Stimulated activated CD8-positive, alpha-beta memory T cell treated with anti-CD3 and anti-CD28 coated beads, Interleukin-4, amount 100 ng/mL, for 4 hours (primary cell): ENCODE measurements at regions not wholly inside any gene's neighbourhood (a gene's known extent, or its start where the extent isn't known, plus 50 kb on each side); places are given as distances from the start of the nearest gene placed in this dataset.

Source experiments
- DNase-seq, 2 donors: peaks; one replicate each; pipeline ENCODE4 v3.0.0-alpha.2; 2020; ENCODE audit warnings: low read depth in 2 of 2, low spot score in 1 of 2

DNA sequence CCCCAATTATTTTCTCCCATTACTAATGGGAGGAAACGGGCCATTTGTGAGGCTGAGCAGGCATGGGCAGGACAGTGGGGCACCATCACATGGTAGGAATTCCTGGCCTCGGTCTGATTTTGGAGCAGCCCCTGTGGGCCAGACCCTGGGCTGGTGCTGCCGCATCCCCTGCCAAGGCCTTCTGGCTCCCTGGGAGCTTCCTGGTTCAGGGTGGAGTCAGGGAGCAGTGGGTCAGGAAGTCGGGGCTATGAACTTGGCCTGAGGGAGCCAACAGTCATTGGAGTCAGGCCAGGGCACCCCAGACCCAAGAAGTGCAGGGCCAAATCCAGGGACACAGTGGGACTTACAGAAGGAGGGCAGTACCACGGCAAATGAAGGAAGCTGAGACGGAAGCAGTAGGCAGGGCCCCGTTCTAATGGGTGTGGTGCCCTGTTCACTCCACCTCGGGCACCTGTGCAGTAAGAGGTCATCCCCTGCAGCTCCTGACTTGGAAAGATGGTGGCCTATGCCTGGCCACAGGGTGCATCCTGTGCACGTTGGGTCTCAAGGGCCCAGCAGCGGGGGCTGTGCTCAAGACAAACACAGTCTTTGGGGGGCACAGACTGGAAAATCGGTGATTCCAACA is 328.1 kb downstream of the SMAD2 start:
- DNase-seq, result no peak

DNA sequence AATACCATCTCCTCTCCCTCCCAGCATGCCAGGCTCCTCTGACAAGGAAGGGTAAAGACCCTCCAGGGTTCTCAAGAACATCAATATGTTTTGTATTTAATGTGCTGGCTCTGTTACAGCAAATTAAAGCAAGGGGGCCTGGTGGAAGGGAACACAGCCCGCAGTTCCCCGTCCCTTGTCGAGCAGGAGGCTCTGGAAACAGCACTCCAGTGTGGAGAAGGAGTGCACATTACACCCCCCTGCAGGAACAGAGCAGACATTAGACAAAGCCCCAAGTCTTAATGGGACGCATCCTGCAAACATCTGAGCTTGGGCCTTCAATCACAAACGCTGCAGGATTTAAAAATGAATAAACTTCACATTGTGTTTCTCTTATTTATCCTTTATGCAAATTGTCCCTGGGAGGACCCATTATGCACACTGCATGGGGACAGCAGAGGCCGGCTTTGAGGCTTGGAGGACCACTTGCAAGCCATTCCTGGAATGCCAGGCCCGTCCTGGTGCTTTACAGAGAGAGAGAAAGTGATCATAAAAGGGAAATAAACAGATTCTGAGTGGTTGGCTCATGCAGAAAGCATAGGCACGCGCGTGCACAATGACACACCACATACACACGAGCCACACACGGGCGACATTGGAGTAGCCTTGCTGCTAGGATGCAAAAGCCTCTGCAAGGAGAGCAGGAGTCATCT is 328.7 kb downstream of the SMAD2 start:
- no peak for DNase-seq

- DNase-seq, result no peak
Measured at GRCh38 chr18:47595831-47596501, 334.5 kb downstream of the SMAD2 start.

- no peak for DNase-seq
Measured at GRCh38 chr18:47594621-47595086, 335.8 kb downstream of the SMAD2 start.

- DNase-seq, result no peak
Measured at GRCh38 chr18:47593744-47594472, 336.6 kb downstream of the SMAD2 start.

DNA sequence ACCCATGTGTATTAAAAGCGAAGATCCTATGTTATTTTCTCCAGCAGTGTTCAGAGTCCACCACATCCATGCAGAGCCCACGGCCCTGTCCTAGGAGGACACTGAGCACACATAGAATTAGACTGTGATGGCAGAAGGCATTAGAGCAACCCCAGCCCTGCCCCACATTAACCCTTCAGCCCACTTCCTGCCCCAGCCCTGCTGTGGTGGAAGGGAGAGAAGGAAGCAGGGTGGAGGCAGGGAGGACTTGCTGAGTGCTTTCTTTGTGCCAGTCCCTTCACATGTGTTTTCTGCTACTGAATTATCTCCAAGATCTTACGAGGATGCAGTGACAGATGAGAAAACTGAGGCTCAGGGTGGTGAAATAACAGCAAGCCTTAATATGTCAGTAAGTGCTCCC is 339.0 kb downstream of the SMAD2 start:
- no peak for DNase-seq

- DNase-seq, result no peak
Measured at GRCh38 chr18:47587587-47587986, 336.1 kb upstream of the SKOR2 start.

- DNase-seq, result no peak
Measured at GRCh38 chr18:47586418-47587070, 335.1 kb upstream of the SKOR2 start.

- DNase-seq, result no peak
Measured at GRCh38 chr18:47585914-47586313, 334.5 kb upstream of the SKOR2 start.

- no peak for DNase-seq
Measured at GRCh38 chr18:47585136-47585535, 333.7 kb upstream of the SKOR2 start.

GRCh38 chr18:47582093-47582492 is 330.6 kb upstream of the SKOR2 start:
- DNase-seq, result no peak

GRCh38 chr18:47577520-47577919 is 326.1 kb upstream of the SKOR2 start:
- no peak for DNase-seq

- DNase-seq, result no peak
Measured at GRCh38 chr18:47574966-47575365, 323.5 kb upstream of the SKOR2 start.

DNA sequence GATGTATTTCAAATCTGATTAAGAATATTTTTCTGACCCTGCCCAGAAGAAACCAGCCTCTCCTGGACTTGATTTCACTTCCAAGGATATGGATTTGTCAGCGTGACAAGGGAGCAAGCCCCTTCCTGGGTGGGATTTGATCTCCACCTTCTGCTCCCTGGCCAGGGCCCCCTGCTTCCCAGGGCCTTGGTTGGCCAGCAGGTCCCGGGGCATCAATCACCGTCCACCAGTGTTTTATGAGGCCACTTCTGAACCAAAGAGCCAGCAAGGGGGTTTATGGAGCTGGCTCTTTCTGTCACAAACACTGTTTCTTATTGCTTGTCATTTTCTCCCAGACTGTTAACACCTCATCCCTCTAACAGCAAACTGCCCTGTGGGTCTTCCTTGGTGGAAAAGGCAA is 320.5 kb upstream of the SKOR2 start:
- no peak for DNase-seq

DNA sequence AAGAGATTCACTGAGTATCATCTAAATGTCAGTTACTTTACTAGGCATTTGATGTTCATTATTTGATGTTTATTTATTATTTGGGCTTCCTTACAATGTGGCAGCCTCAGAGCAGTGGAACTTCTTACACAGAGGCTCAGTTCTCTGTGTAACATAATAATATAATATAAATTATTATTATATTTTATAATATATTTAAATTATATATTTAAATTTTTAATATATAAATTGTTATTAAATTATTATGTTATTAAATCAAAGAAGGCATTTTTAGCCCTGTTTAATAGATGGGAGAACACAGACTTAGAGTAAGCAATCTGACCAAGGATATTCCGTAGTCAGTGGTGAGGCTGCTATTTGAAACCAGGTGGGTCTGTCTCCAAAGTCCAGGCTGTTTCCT is 315.3 kb upstream of the SKOR2 start:
- no peak for DNase-seq

GRCh38 chr18:47560723-47561715 is 309.6 kb upstream of the SKOR2 start:
- no peak for DNase-seq

- DNase-seq, result no peak
Measured at GRCh38 chr18:47558110-47558750, 306.8 kb upstream of the SKOR2 start.

- no peak for DNase-seq
Measured at GRCh38 chr18:47557160-47557559, 305.7 kb upstream of the SKOR2 start.

GRCh38 chr18:47552783-47553182 is 301.3 kb upstream of the SKOR2 start:
- DNase-seq, result no peak

- no peak for DNase-seq
Measured at GRCh38 chr18:47550611-47551010, 299.2 kb upstream of the SKOR2 start.
